ENCODE measurements at regions not wholly inside any gene's neighbourhood (a gene's known extent, or its start where the extent isn't known, plus 50 kb on each side); places are given as distances from the start of the nearest gene placed in this dataset.

DNA sequence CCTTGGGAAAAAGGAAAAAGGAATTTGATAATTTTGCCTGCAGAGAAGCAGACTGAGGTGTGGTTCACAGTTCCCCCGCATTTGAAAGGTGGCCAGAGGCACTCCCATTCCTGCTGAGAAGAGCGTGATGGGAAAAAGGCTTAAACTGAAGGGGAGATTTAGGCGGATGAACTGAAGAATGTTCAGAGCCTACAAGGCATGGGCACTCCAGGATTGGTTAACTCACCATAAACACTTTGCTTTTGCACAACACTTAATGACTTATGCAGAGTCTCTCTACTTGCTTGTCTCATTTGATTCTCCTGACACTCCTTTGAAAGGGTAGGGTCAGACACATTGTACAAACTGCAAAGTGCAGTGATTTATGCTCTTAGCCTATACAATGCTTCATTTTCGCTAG lies 119.6 kb upstream of the RUNX1 start:
- peaks cover 4 to 10% of the 10 kb centered on the region in 2 donors for H3K4me1 ChIP-seq (ENCODE audit: control insufficient read depth in 1 of 2, insufficient read depth in 2 of 2, low read length in 2 of 2)
- H3K36me3 Mint-ChIP-seq = no peaks in the 10 kb centered on the region
- intact Hi-C loops (cut with micrococcal nuclease) = no loop called here
- no peak for DNase-seq
- no peak overlapping the region for H3K27ac Mint-ChIP-seq
- H3K9me3 ChIP-seq (replicated peaks in 1 of 2; ENCODE audit: control insufficient read depth in 1 of 2, insufficient read depth in 1 of 2, low read length in 2 of 2) = no peaks in the 10 kb centered on the region
- WGBS (ENCODE audit: insufficient coverage) = 95% methylated on average over 3 of the region's 4 CpGs
- H3K27me3 Mint-ChIP-seq (ENCODE audit: low read depth in 3 of 3) = peaks cover 0 to 1% (median 0%) of the 10 kb centered on the region in 3 donors
- peaks cover 11% of the 10 kb centered on the region for H3K4me1 Mint-ChIP-seq
- H3K4me2 ChIP-seq (replicated peaks; ENCODE audit: extremely low read depth, low read length, poor library complexity, severe bottlenecking) = no peak overlapping the region
- H2AFZ ChIP-seq (ENCODE audit: insufficient read depth, low read depth, low read length, poor library complexity, severe bottlenecking) = no peak overlapping the region
- H3K4me3 ChIP-seq (replicated peaks in 1 of 3; ENCODE audit: low read depth in 2 of 3, low read length in 3 of 3) = no peak overlapping the region
- H3K9ac ChIP-seq (ENCODE audit: insufficient read depth, low read length, poor library complexity, severe bottlenecking) = no peak overlapping the region
- no peaks in the 10 kb centered on the region for H4K20me1 ChIP-seq (ENCODE audit: insufficient read depth, low read length)
- peaks cover 0 to 15% (median 4%) of the 10 kb centered on the region in 7 donors for H3K9me3 Mint-ChIP-seq
- no peaks in the 10 kb centered on the region for H3K36me3 ChIP-seq (replicated peaks in 1 of 2; ENCODE audit: control insufficient read depth in 1 of 2, insufficient read depth in 2 of 2, low read length in 2 of 2)
- TF ChIP-seq, protein P1, sequence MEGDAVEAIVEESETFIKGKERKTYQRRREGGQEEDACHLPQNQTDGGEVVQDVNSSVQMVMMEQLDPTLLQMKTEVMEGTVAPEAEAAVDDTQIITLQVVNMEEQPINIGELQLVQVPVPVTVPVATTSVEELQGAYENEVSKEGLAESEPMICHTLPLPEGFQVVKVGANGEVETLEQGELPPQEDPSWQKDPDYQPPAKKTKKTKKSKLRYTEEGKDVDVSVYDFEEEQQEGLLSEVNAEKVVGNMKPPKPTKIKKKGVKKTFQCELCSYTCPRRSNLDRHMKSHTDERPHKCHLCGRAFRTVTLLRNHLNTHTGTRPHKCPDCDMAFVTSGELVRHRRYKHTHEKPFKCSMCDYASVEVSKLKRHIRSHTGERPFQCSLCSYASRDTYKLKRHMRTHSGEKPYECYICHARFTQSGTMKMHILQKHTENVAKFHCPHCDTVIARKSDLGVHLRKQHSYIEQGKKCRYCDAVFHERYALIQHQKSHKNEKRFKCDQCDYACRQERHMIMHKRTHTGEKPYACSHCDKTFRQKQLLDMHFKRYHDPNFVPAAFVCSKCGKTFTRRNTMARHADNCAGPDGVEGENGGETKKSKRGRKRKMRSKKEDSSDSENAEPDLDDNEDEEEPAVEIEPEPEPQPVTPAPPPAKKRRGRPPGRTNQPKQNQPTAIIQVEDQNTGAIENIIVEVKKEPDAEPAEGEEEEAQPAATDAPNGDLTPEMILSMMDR (IDR thresholded peaks at IDR 0.05) = no peak
- H3K79me2 ChIP-seq (ENCODE audit: insufficient read depth, low read length) = no peaks in the 10 kb centered on the region
- H3K27ac ChIP-seq (ENCODE audit: low read depth in 1 of 2, low read length in 2 of 2) = no peak overlapping the region
- H3K27me3 ChIP-seq (ENCODE audit: control insufficient read depth in 2 of 2, insufficient read depth in 2 of 2, low read length in 2 of 2) = no peaks in the 10 kb centered on the region
- H3K4me3 Mint-ChIP-seq = no peak overlapping the region

DNA sequence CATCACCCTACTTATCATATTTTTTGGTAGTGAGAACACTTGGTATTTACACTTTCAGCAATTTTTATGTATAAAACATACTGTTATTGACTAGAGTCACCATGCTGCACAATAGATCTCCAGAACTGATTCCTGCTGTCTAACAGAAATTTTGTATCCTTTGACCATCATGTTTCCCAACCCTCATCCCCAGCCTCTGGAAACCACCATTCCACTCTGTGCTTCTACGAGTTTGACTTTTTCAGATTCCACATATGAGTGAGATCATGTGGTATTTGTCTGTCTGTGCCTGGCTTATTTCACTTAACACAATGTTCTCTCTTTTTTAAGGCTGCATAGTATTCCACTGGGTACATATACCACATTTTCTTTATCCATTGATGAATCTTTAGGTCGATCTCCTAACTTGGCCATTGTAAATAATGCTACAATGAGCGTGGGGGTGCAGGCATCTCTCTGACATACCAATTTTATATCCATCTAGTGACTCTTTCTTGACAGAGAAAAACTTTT lies 115.9 kb upstream of the RUNX1 start:
- Histone ChIP-seq H3K79me2 (ENCODE audit: insufficient read depth, low read length) (no peaks in the 10 kb centered on the region), H3K4me3 (replicated peaks in 1 of 3; ENCODE audit: low read depth in 2 of 3, low read length in 3 of 3) (no peak overlapping the region), H3K4me1 (ENCODE audit: control insufficient read depth in 1 of 2, insufficient read depth in 2 of 2, low read length in 2 of 2) (no peaks in the 10 kb centered on the region), H3K9me3 (replicated peaks in 1 of 2; ENCODE audit: control insufficient read depth in 1 of 2, insufficient read depth in 1 of 2, low read length in 2 of 2) (no peaks in the 10 kb centered on the region), H4K20me1 (ENCODE audit: insufficient read depth, low read length) (no peaks in the 10 kb centered on the region), H3K27ac (ENCODE audit: low read depth in 1 of 2, low read length in 2 of 2) (no peak overlapping the region), H3K4me2 (replicated peaks; ENCODE audit: extremely low read depth, low read length, poor library complexity, severe bottlenecking) (no peak overlapping the region), H3K9ac (ENCODE audit: insufficient read depth, low read length, poor library complexity, severe bottlenecking) (no peak overlapping the region), H3K27me3 (ENCODE audit: control insufficient read depth in 2 of 2, insufficient read depth in 2 of 2, low read length in 2 of 2) (no peaks in the 10 kb centered on the region), H2AFZ (ENCODE audit: insufficient read depth, low read depth, low read length, poor library complexity, severe bottlenecking) (no peak overlapping the region), H3K36me3 (replicated peaks in 1 of 2; ENCODE audit: control insufficient read depth in 1 of 2, insufficient read depth in 2 of 2, low read length in 2 of 2) (no peaks in the 10 kb centered on the region)
- TF ChIP-seq, protein P1 (IDR thresholded peaks at IDR 0.05) = no peak
- intact Hi-C loops (cut with micrococcal nuclease) = no loop called here
- H3K27ac Mint-ChIP-seq = no peak overlapping the region
- H3K4me3 Mint-ChIP-seq = no peak overlapping the region
- H3K36me3 Mint-ChIP-seq = no peaks in the 10 kb centered on the region
- H3K4me1 Mint-ChIP-seq = no peaks in the 10 kb centered on the region
- WGBS (ENCODE audit: insufficient coverage) = 97% methylated on average over 2 of the region's 3 CpGs
- H3K27me3 Mint-ChIP-seq (ENCODE audit: low read depth in 3 of 3) = peaks cover 0 to 3% (median 3%) of the 10 kb centered on the region in 3 donors
- peaks cover under 1 to 10% (median 3%) of the 10 kb centered on the region in 7 donors for H3K9me3 Mint-ChIP-seq
- no peak for DNase-seq

Measured in CD14-positive monocyte (primary cell).